SK-N-MC (cell line): ENCODE measurements at regions not wholly inside any gene's neighbourhood (a gene's known extent, or its start where the extent isn't known, plus 50 kb on each side); places are given as distances from the start of the nearest gene placed in this dataset.

Experiments used
- DNase-seq: peaks from one replicate; pipeline ENCODE4 v3.0.0-alpha.2; 2011; ENCODE audit warnings: low read depth, low spot score
- H3K27ac ChIP-seq: fragments of 200-600 bp; sonication (generic); 2 replicates; pipeline ENCODE4 v1.5.1; 2016; ENCODE audit warnings: mixed run types
- H3K36me3 ChIP-seq: fragments of 200-600 bp; sonication (generic); 2 replicates; pipeline ENCODE4 v1.6.1; 2017; ENCODE audit warnings: antibody characterized with exemption, low read length, mixed read lengths; ENCODE audit not compliant: insufficient read depth
- H3K4me3 ChIP-seq: fragments of 200-600 bp; sonication (generic); 2 replicates; pipeline ENCODE4 v1.5.1; 2016
- H3K9ac ChIP-seq: fragments of 200-600 bp; sonication (generic); 2 replicates; pipeline ENCODE4 v1.8.0; 2017; ENCODE audit warnings: mixed run types, mixed read lengths; ENCODE audit not compliant: insufficient read length
- H3K9me3 ChIP-seq: fragments of 200-600 bp; sonication (generic); 2 replicates; pipeline ENCODE4 v1.6.1; 2017; ENCODE audit warnings: low read depth, mild to moderate bottlenecking, antibody characterized with exemption, low read length, moderate library complexity, mixed read lengths
- EZH2 ChIP-seq: fragments of 200-600 bp; sonication (generic); IDR thresholded peaks from one replicate; pipeline ENCODE4 v1.6.1; 2017; ENCODE audit warnings: antibody characterized with exemption
- FOXP2 ChIP-seq: optimal IDR thresholded peaks from 2 replicates; pipeline ENCODE3; 2011; ENCODE audit warnings: mild to moderate bottlenecking, moderate library complexity; ENCODE audit not compliant: insufficient read depth; ENCODE audit errors: extremely low read length, control extremely low read depth
- POLR2AphosphoS5 ChIP-seq: IDR thresholded peaks from 2 replicates; pipeline ENCODE4 v1.6.1; 2012; ENCODE audit warnings: mild to moderate bottlenecking, low read depth, low read length, borderline replicate concordance

- Histone ChIP-seq H3K9me3 (no peaks in the 10 kb centered on the region), H3K4me3 (no peak overlapping the region), H3K27ac (no peak overlapping the region), H3K9ac (no peak overlapping the region), H3K36me3 (no peaks in the 10 kb centered on the region)
- DNase-seq = no peak
- TF ChIP-seq EZH2 = no peak
- no peak for TF ChIP-seq FOXP2
- no peak for TF ChIP-seq POLR2AphosphoS5
Observed at GRCh38 chr2:17427401-17427800, 90.8 kb downstream of the RAD51AP2 start.

GRCh38 chr2:17426743-17427142 is 91.5 kb downstream of the RAD51AP2 start:
- no peaks in the 10 kb centered on the region for H3K36me3 ChIP-seq
- no peak for DNase-seq
- TF ChIP-seq EZH2 = no peak
- no peak overlapping the region for H3K27ac ChIP-seq
- H3K9ac ChIP-seq = no peak overlapping the region
- no peaks in the 10 kb centered on the region for H3K9me3 ChIP-seq
- H3K4me3 ChIP-seq = no peak overlapping the region

- no peak overlapping the region for H3K4me3 ChIP-seq
- no peak overlapping the region for H3K27ac ChIP-seq
- TF ChIP-seq EZH2 = no peak
- no peak for TF ChIP-seq POLR2AphosphoS5
- no peak for TF ChIP-seq FOXP2
- H3K36me3 ChIP-seq = no peaks in the 10 kb centered on the region
- no peak for DNase-seq
- no peak overlapping the region for H3K9ac ChIP-seq
- H3K9me3 ChIP-seq = no peaks in the 10 kb centered on the region
Observed at GRCh38 chr2:17422061-17422460, 96.2 kb downstream of the RAD51AP2 start.

GRCh38 chr2:17416884-17417391 is 101.3 kb downstream of the RAD51AP2 start:
- TF ChIP-seq FOXP2 = no peak
- no peak for TF ChIP-seq EZH2
- TF ChIP-seq POLR2AphosphoS5 = no peak
- no peaks in the 10 kb centered on the region for H3K36me3 ChIP-seq
- H3K27ac ChIP-seq = no peak overlapping the region
- no peaks in the 10 kb centered on the region for H3K9me3 ChIP-seq
- H3K9ac ChIP-seq = no peak overlapping the region
- no peak overlapping the region for H3K4me3 ChIP-seq
- no peak for DNase-seq

GRCh38 chr2:17413036-17413435 is 105.2 kb downstream of the RAD51AP2 start:
- no peak overlapping the region for H3K4me3 ChIP-seq
- no peak for TF ChIP-seq FOXP2
- H3K27ac ChIP-seq = no peak overlapping the region
- H3K36me3 ChIP-seq = no peaks in the 10 kb centered on the region
- H3K9me3 ChIP-seq = no peaks in the 10 kb centered on the region
- no peak overlapping the region for H3K9ac ChIP-seq
- no peak for DNase-seq

- Histone ChIP-seq H3K36me3 (no peaks in the 10 kb centered on the region), H3K9ac (no peak overlapping the region), H3K27ac (no peak overlapping the region), H3K9me3 (no peaks in the 10 kb centered on the region; the same call in 1 of the 2 replicates), H3K4me3 (no peak overlapping the region)
- TF ChIP-seq FOXP2 (no peak), EZH2 (no peak), POLR2AphosphoS5 (no peak)
- DNase-seq = no peak
Observed at GRCh38 chr2:17401096-17401495, 117.1 kb downstream of the RAD51AP2 start.

GRCh38 chr2:17398770-17399169 is 119.5 kb downstream of the RAD51AP2 start:
- Histone ChIP-seq H3K9me3 (no peaks in the 10 kb centered on the region), H3K27ac (no peak overlapping the region), H3K36me3 (no peaks in the 10 kb centered on the region), H3K4me3 (no peak overlapping the region), H3K9ac (no peak overlapping the region)
- no peak for DNase-seq
- TF ChIP-seq EZH2 = no peak
- no peak for TF ChIP-seq POLR2AphosphoS5
- TF ChIP-seq FOXP2 = no peak

GRCh38 chr2:17388798-17389197 is 129.4 kb downstream of the RAD51AP2 start:
- no peak overlapping the region for H3K27ac ChIP-seq
- H3K9me3 ChIP-seq = no peaks in the 10 kb centered on the region
- no peaks in the 10 kb centered on the region for H3K36me3 ChIP-seq
- no peak overlapping the region for H3K9ac ChIP-seq
- no peak for DNase-seq
- no peak for TF ChIP-seq EZH2
- TF ChIP-seq POLR2AphosphoS5 = no peak
- no peak for TF ChIP-seq FOXP2
- H3K4me3 ChIP-seq = no peak overlapping the region

GRCh38 chr2:17387591-17387990 is 130.6 kb downstream of the RAD51AP2 start:
- Histone ChIP-seq H3K9me3 (no peaks in the 10 kb centered on the region), H3K9ac (no peak overlapping the region), H3K36me3 (no peaks in the 10 kb centered on the region), H3K27ac (no peak overlapping the region), H3K4me3 (no peak overlapping the region)
- TF ChIP-seq POLR2AphosphoS5 (no peak), EZH2 (no peak), FOXP2 (no peak)
- no peak for DNase-seq

GRCh38 chr2:17386771-17387170 is 131.5 kb downstream of the RAD51AP2 start:
- Histone ChIP-seq H3K9ac (no peak overlapping the region), H3K36me3 (no peaks in the 10 kb centered on the region), H3K9me3 (no peaks in the 10 kb centered on the region), H3K4me3 (no peak overlapping the region), H3K27ac (no peak overlapping the region)
- no peak for DNase-seq
- no peak for TF ChIP-seq POLR2AphosphoS5
- TF ChIP-seq FOXP2 = no peak
- TF ChIP-seq EZH2 = no peak
